ENCODE measurements at regions not wholly inside any gene's neighbourhood (a gene's known extent, or its start where the extent isn't known, plus 50 kb on each side); places are given as distances from the start of the nearest gene placed in this dataset.

DNA sequence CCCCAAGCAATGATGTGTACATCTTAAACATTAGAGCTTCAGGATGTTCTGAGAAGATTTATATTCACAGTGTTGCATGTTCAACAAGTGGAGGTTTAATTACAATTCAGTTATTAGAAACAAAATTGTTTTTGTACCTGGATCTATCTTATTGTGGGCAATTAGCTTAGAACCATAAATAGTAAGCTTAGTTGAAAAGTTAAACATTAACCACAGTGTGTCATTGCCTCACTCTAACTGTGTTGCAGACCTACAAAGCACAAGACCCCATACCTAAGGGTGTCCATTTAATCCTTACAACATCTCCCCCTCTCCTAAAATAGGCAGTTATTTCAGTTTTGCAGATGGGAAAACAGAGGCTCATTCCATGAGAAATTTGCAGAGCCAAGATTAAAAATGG, 632.0 kb upstream of the SOX9 start:
- Histone ChIP-seq H3K27ac (ENCODE audit: control insufficient read depth, insufficient read depth, low read length) (no peak overlapping the region), H3K4me3 (ENCODE audit: control insufficient read depth in 2 of 3, extremely low read depth in 1 of 3, insufficient read depth in 2 of 3, low read depth in 1 of 3, low read length in 3 of 3) (no peak overlapping the region), H3K9me1 (ENCODE audit: control insufficient read depth, extremely low read depth, insufficient read depth, low read length) (no peaks in the 10 kb centered on the region), H3K27me3 (ENCODE audit: control insufficient read depth, extremely low read depth, insufficient read depth, low read length) (no peaks in the 10 kb centered on the region), H3K4me2 (ENCODE audit: control insufficient read depth, extremely low read depth, insufficient read depth, low read depth, low read length) (no peak overlapping the region), H2AFZ (ENCODE audit: control insufficient read depth, low read length) (no peak overlapping the region), H3K79me2 (ENCODE audit: control insufficient read depth, insufficient read depth, low read length) (no peaks in the 10 kb centered on the region), H3K9ac (ENCODE audit: control insufficient read depth, extremely low read depth, insufficient read depth, low read length) (no peak overlapping the region), H3K4me1 (ENCODE audit: control insufficient read depth, extremely low read depth, insufficient read depth, low read length) (peaks cover 6% of the 10 kb centered on the region), H4K20me1 (ENCODE audit: control insufficient read depth, extremely low read depth, insufficient read depth, low read length) (no peaks in the 10 kb centered on the region), H3K36me3 (ENCODE audit: control insufficient read depth in 2 of 2, extremely low read depth in 1 of 2, insufficient read depth in 2 of 2, low read length in 2 of 2) (no peaks in the 10 kb centered on the region), H3K9me3 (ENCODE audit: control insufficient read depth, low read depth, low read length) (no peaks in the 10 kb centered on the region)
- dilution Hi-C loops (cut with MboI; ENCODE audit: extremely low pct_ligation_motif_present, low sequenced_read_pairs): no loop called here
- FAIRE-seq (no peak), DNase-seq (ENCODE audit: low read depth, low spot score) (no peak)
- TF ChIP-seq EZH2 (IDR thresholded peaks at IDR 0.05; ENCODE audit: low read length) (no peak), CTCF (optimal IDR thresholded peaks at IDR 0.05 in 1 of 3, IDR thresholded peaks at IDR 0.05 in 1 of 3, conservative IDR thresholded peaks at IDR 0.05 in 1 of 3; ENCODE audit: extremely low read depth in 1 of 3, insufficient read depth in 2 of 3, low read length in 3 of 3) (no peak)

- H3K9me1 ChIP-seq (ENCODE audit: control insufficient read depth, extremely low read depth, insufficient read depth, low read length): no peaks in the 10 kb centered on the region
- H2AFZ ChIP-seq (ENCODE audit: control insufficient read depth, low read length): peak overlapping the region; percentile 33
- H3K79me2 ChIP-seq (ENCODE audit: control insufficient read depth, insufficient read depth, low read length): no peaks in the 10 kb centered on the region
- no peaks in the 10 kb centered on the region for H3K27me3 ChIP-seq (ENCODE audit: control insufficient read depth, extremely low read depth, insufficient read depth, low read length)
- H4K20me1 ChIP-seq (ENCODE audit: control insufficient read depth, extremely low read depth, insufficient read depth, low read length): no peaks in the 10 kb centered on the region
- TF ChIP-seq CTCF (optimal IDR thresholded peaks at IDR 0.05 in 1 of 3, IDR thresholded peaks at IDR 0.05 in 1 of 3, conservative IDR thresholded peaks at IDR 0.05 in 1 of 3; ENCODE audit: extremely low read depth in 1 of 3, insufficient read depth in 2 of 3, low read length in 3 of 3): no peak
- TF ChIP-seq EZH2 (IDR thresholded peaks at IDR 0.05; ENCODE audit: low read length): no peak
- no peak for DNase-seq (ENCODE audit: low read depth, low spot score)
- no peak for FAIRE-seq
- H3K9ac ChIP-seq (ENCODE audit: control insufficient read depth, extremely low read depth, insufficient read depth, low read length): no peak overlapping the region
- H3K4me3 ChIP-seq (ENCODE audit: control insufficient read depth in 2 of 3, extremely low read depth in 1 of 3, insufficient read depth in 2 of 3, low read depth in 1 of 3, low read length in 3 of 3): no peak overlapping the region
- no peak overlapping the region for H3K4me2 ChIP-seq (ENCODE audit: control insufficient read depth, extremely low read depth, insufficient read depth, low read depth, low read length)
- H3K27ac ChIP-seq (ENCODE audit: control insufficient read depth, insufficient read depth, low read length): no peak overlapping the region
- H3K36me3 ChIP-seq (ENCODE audit: control insufficient read depth in 2 of 2, extremely low read depth in 1 of 2, insufficient read depth in 2 of 2, low read length in 2 of 2): no peaks in the 10 kb centered on the region
- H3K9me3 ChIP-seq (ENCODE audit: control insufficient read depth, low read depth, low read length): no peaks in the 10 kb centered on the region
- H3K4me1 ChIP-seq (ENCODE audit: control insufficient read depth, extremely low read depth, insufficient read depth, low read length): peaks cover 2% of the 10 kb centered on the region
- dilution Hi-C loops (cut with MboI; ENCODE audit: extremely low pct_ligation_motif_present, low sequenced_read_pairs): no loop called here
These were observed 626.6 kb upstream of the SOX9 start for GRCh38 chr17:71494062-71494855.

Measured in keratinocyte (primary cell).